CD4-positive, alpha-beta T cell treated with Interleukin-4 for 4 hours (primary cell): ENCODE measurements at regions not wholly inside any gene's neighbourhood (a gene's known extent, or its start where the extent isn't known, plus 50 kb on each side); places are given as distances from the start of the nearest gene placed in this dataset.

Experiments
- DNase-seq: peaks from one replicate; pipeline ENCODE4 v3.0.0-alpha.2; 2020

DNA sequence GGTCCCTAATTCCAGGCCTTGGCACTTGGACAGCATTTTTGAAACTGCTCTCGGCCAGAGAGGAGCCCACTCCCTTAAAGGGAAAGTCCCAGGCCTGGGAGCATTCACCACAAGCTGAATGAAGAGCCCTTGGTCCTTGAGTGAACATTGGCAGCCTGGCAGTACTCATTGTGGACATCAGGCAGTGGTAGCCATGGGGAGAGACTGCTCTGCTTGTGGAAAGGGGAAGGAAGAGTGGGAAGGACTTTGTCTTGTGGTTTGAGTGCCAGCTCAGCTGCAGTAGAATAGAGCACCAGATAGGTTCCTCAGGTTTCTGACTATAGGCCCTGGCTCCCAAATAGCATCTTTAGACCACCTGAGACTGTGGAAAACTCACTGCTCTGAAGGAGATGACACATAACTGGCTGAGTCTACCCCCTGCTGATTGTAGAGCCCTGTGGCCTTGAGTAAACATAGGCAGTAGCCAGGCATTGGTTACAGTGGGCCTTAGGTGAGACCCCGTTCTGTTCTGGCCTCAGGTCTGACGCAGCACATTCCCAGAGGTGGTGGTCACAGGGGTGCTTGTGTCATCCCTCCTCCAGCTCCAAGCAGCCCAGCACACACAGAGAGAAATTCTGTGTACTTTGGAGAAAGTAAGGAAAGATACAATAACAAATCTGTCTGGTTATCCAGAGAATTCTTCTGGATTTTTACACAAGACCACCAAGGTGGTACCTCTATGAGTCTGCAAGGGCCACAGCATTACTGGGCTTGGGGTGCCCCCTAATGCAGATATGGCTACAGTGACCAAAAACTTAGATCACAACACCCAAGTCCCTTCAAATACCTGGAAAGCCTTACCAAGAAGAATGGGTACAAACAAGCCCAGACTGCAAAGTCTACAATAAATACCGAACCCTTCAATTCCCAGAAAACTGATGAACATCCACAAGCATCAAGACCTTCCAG lies 153.8 kb downstream of the GNAI1 start:
- no peak for DNase-seq

DNA sequence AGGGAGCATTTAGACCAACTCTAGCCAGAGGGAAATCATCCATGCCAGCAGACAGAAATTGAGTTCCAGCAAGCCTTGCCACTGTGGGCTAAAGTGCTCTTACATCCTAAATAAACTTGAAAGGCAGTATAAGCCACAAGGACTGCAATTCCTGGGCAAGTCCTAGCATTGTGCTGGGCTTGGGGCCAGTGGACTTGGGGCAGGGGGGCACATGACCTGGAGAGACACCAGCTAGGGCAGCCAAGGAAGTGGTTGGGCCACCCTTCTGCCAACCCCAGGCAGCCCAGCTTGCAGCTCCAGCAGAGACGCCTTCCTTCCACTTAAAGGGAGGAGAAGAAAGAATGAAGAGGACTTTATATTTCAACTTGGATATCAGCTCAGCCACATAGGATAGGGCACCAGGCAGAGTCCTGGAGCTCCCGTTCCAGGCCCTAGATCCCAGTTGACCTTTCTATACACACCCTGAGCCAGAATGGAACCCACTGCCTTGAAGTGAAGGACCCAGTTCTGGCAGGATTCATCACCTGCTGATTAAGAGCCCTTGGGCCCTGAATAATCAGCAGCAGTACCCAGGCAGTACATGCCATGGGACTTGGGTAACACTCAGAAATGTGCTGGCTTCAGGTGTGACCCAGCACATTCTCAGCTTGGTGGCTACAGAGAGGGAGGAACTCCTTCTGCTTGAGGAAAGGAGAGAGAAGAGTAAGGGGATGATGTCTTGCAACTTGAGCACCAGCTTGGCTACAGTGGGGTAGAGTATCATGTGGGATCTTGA lies 153.0 kb downstream of the GNAI1 start:
- no peak for DNase-seq

DNA sequence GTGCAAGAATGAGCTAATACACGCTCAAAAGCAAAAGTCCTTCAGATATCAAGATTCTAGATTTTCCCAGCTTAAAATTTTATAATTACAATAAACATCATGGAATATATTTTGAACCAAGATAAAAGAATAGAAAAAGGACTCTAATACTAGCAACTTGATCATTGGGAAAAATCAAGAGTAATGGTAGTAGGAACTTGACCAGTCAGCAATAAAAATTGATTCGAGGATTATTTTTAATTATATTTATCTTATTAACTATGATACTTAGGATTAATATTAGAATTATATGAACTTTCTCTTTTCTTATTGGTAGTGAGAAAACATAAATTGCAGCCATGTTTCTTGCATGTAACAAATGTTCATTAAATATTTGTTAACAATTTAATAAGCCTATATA lies 152.0 kb downstream of the GNAI1 start:
- DNase-seq: no peak

DNA sequence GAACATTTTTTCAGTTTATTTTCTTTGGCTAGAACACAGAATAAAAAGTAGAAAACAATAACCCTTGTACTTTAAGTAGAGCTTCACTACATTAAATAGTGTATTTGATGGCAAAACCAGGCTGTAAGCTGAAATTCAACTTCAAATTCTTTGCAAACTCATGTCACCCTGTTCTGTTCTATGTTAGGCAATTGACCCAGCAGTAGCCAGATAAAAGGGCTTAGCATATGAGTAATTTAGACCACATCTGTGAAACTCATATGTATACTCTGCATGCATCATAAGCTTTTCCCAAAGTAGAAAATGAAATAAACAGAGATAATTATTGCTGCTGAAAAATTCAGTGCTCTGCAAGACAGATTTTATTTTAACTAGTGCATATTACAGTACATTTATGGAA lies 150.2 kb downstream of the GNAI1 start:
- DNase-seq: no peak

DNA sequence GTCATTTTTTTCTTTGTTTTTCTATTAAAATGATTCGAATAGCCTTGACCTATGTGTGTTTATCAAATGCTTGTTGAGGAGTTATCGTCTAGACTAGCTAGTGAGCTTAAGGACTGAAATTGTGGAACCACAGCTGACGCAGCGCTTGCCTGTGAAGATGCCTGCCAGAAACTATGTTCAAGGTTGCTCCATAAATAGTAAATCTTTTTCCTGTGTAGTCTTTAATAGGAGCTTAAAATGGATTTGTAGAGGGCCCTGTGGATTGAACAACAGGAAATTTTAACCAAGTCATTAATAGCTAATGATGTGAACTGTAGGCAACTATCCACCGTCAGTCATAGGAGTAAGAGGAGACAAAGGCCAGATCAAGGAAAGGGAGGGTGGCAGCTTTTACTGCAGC lies 145.1 kb downstream of the GNAI1 start:
- no peak for DNase-seq

DNA sequence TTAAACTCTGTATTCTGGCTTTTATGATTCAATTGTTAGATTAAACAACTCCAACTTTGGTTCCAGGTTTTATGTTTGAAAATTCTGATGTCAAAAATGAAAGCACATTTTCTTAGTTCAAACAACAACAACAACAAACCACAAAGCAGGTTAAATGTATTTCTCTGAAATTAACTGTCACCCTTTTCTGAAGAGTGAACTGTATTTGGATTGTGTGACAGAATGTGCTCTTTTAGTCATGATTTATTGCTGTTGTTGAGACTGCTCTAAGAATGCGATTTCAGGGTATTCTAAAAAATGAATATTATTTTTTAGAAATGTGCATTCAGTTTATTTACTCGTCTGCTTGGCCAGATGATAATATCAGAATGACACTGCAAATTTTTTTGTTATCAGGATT lies 144.1 kb downstream of the GNAI1 start:
- DNase-seq: no peak

DNA sequence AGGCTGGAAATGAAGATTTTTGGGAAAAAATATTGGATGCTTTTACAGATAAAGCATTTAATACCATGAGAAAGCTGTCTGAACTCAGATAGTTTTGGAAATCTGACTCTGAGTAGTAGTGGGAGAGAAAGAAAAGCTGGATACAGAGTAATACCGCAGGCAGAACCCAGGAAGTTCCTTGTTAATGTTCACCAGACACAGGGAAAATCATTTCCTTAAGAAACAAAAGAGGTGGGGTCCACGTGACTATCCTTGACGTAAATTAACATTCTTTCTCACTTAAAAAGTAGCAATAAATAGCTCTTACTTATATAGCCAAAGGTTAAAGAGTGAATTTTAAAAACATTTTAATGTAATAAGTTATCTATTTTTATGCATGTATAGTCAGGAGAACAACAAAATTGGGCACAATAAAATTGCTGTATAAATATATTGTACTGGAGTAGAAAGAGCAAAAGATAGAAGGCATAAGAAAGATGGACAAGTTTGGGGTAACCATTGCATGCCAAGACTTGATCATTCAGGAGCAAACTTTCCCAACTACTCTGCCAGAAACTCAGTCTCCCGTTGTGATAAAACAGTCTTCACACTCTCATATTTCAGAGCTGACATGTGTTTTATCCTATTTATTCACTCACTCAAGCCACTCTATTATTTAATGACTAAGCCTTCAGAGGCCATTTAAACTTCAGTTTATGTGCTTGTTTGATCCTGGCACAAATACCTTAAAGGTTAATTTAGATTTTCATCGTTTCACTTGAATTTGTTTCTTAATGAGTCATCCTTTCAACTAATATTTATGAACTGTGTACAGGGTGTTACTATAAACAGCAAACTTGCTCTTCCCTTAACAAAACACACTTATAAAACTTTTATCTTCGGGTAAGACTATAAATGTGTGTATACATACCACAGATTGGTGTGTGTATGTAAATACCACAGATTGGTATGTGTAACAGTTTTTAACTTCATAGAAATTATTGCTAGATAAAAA lies 143.1 kb downstream of the GNAI1 start:
- DNase-seq: no peak
